DMS53 treated with DMSO at 0.1 percent for 48 hours (cell line): ENCODE measurements at regions not wholly inside any gene's neighbourhood (a gene's known extent, or its start where the extent isn't known, plus 50 kb on each side); places are given as distances from the start of the nearest gene placed in this dataset.

Experiments used
- DNase-seq: peaks from one replicate; lab custom pipeline; 2025; ENCODE audit not compliant: unreplicated experiment; lab: John Stamatoyannopoulos, UW

GRCh38 chr2:191557841-191558240 lies 120.1 kb upstream of the NABP1 start:
- no peak for DNase-seq

GRCh38 chr2:191559569-191559968 lies 118.4 kb upstream of the NABP1 start:
- DNase-seq = no peak

- DNase-seq = no peak
These were observed 117.4 kb upstream of the NABP1 start for GRCh38 chr2:191560411-191560980.

GRCh38 chr2:191565120-191565519 lies 112.8 kb upstream of the NABP1 start:
- no peak for DNase-seq

- DNase-seq = no peak
These were observed 112.2 kb upstream of the NABP1 start for GRCh38 chr2:191565647-191566198.

DNA sequence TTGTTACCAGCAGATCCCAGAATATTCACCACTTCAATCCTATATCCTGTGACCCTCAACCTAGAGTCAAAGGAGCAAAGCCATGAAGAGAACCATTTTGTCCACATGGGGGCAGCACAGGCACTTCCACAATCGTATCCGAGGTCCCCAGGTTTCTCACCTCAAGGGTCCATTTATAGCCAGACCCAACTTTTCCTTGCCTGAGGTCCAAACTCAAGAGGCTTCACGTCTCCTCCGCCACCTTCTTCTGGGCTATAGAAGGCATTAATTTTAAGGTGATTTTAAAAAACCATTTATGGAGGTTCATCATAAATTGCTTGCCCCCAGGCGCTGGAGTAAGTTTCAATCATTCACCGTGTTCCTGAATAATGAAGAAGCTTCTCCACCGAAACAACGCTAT lies 111.6 kb upstream of the NABP1 start:
- peak; percentile 61 for DNase-seq

DNA sequence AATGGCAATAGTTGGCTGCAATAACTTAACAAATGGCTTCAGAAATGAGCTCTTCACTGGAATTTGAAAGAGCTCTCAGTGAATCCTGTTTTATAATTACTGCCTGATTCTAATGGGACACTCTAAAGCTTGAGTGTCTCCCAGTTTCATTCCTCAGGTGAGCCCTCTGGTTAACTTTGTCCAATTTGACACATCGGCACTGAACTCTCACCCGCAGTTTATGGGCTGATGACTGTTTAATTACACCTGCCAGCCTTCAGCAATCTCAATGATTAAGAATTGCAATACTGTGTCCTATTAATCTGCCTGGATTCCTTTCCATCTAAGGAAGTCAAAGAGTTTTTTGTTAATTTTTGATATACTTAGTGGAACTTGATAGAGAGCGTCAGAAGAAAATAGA lies 110.7 kb upstream of the NABP1 start:
- DNase-seq = no peak

- no peak for DNase-seq
These were observed 108.9 kb upstream of the NABP1 start for GRCh38 chr2:191569025-191569424.

GRCh38 chr2:191571163-191571769 lies 106.7 kb upstream of the NABP1 start:
- no peak for DNase-seq

DNA sequence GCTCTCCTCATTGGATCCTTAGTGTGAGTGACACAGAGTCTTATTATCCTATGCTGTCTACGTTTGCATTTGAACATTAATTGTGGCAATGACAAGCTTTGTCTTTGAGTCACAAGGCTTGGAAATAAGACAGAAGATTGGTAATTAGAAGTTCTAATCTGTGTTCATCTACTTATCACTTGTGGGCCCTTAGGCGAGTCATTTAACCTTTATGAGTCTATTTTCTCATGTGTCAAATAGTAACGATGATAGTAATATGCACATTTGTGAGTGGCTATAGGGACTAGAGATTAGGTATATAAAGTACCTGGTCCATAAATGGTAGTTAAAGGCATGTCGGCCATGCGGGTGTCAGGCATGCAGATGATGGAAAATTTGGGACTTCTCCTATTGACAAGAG lies 105.6 kb upstream of the NABP1 start:
- no peak for DNase-seq

DNA sequence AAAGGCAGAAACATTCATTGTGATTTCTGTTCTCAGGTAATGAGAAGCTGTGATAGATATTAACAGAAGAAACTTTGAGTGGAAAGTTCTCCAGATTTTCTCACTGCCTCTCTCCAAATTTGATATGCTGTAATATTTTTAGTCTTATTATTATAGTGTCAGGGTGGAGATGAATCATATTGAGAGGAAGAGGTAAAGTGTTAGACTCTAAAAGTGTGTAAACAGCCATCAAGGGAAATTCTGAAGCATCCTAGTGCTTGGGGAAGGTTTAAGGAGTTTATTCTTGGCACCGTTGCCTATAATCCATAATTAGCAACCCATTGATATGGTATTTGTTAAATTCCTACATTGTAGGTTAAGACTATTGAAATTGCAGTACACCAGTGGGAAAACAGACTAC lies 104.7 kb upstream of the NABP1 start:
- DNase-seq = no peak

GRCh38 chr2:191574232-191574631 lies 103.7 kb upstream of the NABP1 start:
- no peak for DNase-seq

GRCh38 chr2:191577605-191578004 lies 100.3 kb upstream of the NABP1 start:
- DNase-seq = no peak

DNA sequence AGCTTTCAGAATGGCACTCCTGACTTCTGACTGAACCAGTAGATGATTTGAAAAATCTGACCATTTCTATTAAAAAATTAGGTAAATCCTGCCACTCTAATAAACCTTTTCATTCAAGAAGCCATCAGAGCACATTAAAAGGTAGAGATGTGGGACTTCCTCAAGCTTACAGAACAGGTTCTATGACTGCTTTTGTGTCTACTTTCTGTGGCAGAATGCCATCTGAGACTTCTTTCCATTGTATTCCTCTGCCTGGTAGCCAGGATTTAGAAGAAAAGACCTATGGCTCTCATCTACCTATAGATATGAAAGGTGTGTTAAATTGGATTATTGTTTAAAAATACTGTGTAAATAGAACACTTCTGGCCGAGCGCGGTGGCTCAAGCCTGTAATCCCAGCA lies 99.9 kb upstream of the NABP1 start:
- no peak for DNase-seq

GRCh38 chr2:191580581-191580980 lies 97.4 kb upstream of the NABP1 start:
- DNase-seq = no peak

DNA sequence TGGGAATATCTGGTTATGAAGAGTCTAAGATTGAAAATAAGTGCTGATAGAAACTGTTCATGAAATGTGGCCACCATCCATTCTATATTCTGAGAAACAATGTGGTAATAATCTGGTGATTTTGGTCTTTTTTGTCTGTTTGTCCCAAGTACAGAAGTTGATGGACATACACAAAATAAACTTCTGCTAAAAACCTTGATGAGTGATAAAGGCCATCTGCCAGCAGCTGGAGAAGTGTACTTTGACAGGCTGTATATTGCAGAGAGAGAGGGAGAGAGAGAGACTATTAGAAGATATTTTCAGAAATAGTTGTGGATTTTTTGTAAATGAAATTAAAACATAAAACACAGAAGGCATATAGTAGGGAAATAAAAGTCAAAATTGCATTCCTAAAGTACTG lies 96.9 kb upstream of the NABP1 start:
- DNase-seq = no peak

DNA sequence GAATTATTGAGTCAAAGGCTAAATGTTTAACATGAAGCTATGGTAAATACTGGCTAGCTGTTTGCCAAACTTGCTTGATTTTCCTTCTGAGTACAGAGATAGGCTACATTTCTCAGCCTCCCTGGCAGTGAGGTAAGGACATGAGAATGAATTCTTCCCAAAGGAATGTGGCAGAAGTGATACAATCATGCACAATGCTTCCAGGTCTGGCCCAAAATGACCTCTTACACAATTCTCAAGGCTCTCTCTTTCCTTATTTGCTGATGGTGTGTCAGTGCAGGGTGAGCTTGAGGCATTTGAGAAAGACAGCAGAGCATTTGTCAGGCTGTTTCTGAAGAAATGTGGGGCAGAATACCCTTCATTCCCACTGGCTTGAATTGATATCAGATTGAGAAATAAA lies 95.6 kb upstream of the NABP1 start:
- no peak for DNase-seq

DNA sequence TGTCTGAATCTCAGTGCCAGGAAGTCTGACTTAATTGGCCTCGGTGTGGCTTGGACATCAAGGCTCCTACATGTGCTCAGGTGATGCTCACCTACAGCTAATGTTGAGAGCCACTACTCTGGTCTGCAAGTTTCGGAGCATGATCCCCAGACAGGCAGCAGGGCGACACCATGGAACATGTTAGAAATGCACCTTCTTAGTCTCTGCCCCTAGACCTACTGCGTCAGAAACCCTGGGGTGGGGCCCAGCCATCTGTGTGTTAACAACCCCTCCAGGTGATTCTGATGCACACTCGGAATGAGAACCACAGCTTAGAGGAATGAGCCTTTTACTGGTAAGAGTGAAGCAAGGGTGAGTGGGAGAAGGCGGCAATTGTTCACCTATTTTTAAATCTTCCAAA lies 86.9 kb upstream of the NABP1 start:
- no peak for DNase-seq

GRCh38 chr2:191593622-191594385 lies 84.1 kb upstream of the NABP1 start:
- DNase-seq = no peak

DNA sequence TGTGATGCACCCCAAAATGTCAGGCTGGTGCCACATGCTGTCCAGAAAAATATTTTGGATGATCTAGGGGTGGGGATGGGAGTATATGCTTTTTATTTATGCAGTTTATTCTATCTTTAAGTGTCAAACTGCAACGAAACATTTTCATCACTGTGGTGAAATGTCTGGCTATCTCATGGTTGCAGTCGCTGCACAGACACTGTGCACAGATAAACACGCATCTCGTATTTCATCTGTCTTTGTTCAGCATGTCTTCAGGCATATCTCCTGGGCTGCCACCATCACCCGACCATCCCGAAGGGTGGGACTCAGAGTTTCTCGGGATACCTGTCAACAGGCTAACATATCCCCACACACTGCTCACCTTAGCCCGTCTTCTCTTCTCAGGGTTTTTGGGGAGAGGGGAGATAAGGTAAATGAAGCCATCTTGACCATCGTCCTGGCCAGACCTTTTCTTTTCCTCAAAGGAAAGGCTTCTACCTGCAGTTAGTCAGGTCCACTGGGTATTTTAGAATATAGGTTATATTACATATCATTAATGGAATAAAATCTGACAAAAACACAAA lies 80.7 kb upstream of the NABP1 start:
- no peak for DNase-seq

GRCh38 chr2:191598296-191598695 lies 79.6 kb upstream of the NABP1 start:
- DNase-seq = no peak

DNA sequence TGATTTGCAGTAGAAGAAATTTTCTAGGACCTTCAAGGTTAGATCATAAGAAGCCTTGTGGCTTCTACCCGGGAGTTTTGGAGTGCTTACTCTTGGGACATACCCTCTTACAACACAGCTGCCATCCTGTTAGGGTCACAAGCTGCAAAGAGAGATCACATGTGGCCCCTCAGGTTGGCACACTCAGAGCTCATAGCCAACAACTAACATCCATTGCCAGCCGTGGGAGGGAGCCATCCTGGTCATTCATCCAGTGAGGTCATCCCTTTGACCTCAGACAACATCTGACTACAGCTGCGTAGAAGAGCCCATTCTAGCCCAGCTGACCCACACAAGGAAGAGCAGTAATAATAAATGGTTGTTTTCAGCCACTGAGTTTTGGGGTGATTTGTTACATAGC lies 76.9 kb upstream of the NABP1 start:
- no peak for DNase-seq
